HEK293 (cell line): ENCODE measurements at regions not wholly inside any gene's neighbourhood (a gene's known extent, or its start where the extent isn't known, plus 50 kb on each side); places are given as distances from the start of the nearest gene placed in this dataset.

Source experiments
- CTCF ChIA-PET: fragments of 350-600 bp; formaldehyde crosslinking; extraction: SDS; loops from one replicate; lab custom pipeline; 2021; ENCODE audit warnings: antibody characterized with exemption; lab: Yijun Ruan, JAX
- POLR2A ChIA-PET: fragments of 300-600 bp; formaldehyde crosslinking; extraction: SDS; loops from one replicate; lab custom pipeline; 2020; ENCODE audit warnings: antibody characterized with exemption, inconsistent platforms; lab: Yijun Ruan, JAX
- H3K27ac ChIP-seq: fragments of 200-500 bp; sonication (Bioruptor generic); 2 replicates; pipeline ENCODE4 v1.5.1; 2014; ENCODE audit warnings: low read depth, low read length, control low read depth, inconsistent platforms; ENCODE audit errors: extremely low read depth
- H3K36me3 ChIP-seq, 2 experiments: fragments of 200-500 bp in 1 of 2; sonication (Bioruptor generic) in 1 of 2; 1 replicate in 1 of 2; 2 replicates in 1 of 2; pipeline ENCODE4 v1.5.1; 2014 to 2017; ENCODE audit warnings: inconsistent platforms in 2 of 2, low read length in 2 of 2; ENCODE audit not compliant: control insufficient read depth in 2 of 2, insufficient read depth in 1 of 2
- H3K4me1 ChIP-seq: fragments of 200-500 bp; sonication (Bioruptor generic); 2 replicates; pipeline ENCODE4 v1.5.1; 2014; ENCODE audit warnings: mild to moderate bottlenecking, low read length, inconsistent platforms; ENCODE audit not compliant: control insufficient read depth, insufficient read depth
- H3K4me3 ChIP-seq: 2 replicates; pipeline ENCODE4 v1.5.1; 2011; ENCODE audit warnings: low read depth, mild to moderate bottlenecking, control low read depth, low read length, moderate library complexity
- H3K9me3 ChIP-seq: fragments of 200-500 bp; sonication (Bioruptor generic); 2 replicates; pipeline ENCODE4 v1.5.1; 2014; ENCODE audit warnings: low read depth, low read length, inconsistent platforms; ENCODE audit not compliant: control insufficient read depth, insufficient read depth
- GLI2 ChIP-seq: fragments of 450-650 bp; formaldehyde crosslinking; IDR thresholded peaks from 2 replicates; pipeline ENCODE4; 2017; ENCODE audit warnings: missing biosample characterization, missing genetic modification characterization, low read depth, borderline replicate concordance
- KLF16 ChIP-seq: fragments of 450-650 bp; formaldehyde crosslinking; IDR thresholded peaks from 2 replicates; pipeline ENCODE4 v1.5.1; 2017; ENCODE audit warnings: missing biosample characterization, missing genetic modification characterization
- REPIN1 ChIP-seq: fragments of 450-650 bp; formaldehyde crosslinking; IDR thresholded peaks from 2 replicates; pipeline ENCODE4 v1.5.1; 2017; ENCODE audit warnings: missing biosample characterization, missing genetic modification characterization, low read depth
- SALL2 ChIP-seq: fragments of 450-650 bp; formaldehyde crosslinking; IDR thresholded peaks from 2 replicates; pipeline ENCODE4 v1.5.0; 2017; ENCODE audit warnings: missing biosample characterization, mild to moderate bottlenecking, missing genetic modification characterization, borderline replicate concordance
- SP7 ChIP-seq: fragments of 450-650 bp; formaldehyde crosslinking; IDR thresholded peaks from 2 replicates; pipeline ENCODE4 v1.5.1; 2016; ENCODE audit warnings: missing biosample characterization, missing genetic modification characterization
- TRIM28 ChIP-seq: IDR thresholded peaks from 2 replicates; pipeline ENCODE4 v1.6.1; 2011; ENCODE audit warnings: low read length, control low read depth, borderline replicate concordance
- YY1 ChIP-seq: fragments of 450-650 bp; formaldehyde crosslinking; IDR thresholded peaks from 2 replicates; pipeline ENCODE4 v1.5.1; 2018; ENCODE audit warnings: missing biosample characterization, missing genetic modification characterization
- ZBTB1 ChIP-seq: fragments of 450-650 bp; formaldehyde crosslinking; IDR thresholded peaks from 2 replicates; pipeline ENCODE4 v1.5.1; 2016; ENCODE audit warnings: missing biosample characterization, missing genetic modification characterization
- ZBTB20 ChIP-seq: fragments of 450-650 bp; formaldehyde crosslinking; IDR thresholded peaks from 2 replicates; pipeline ENCODE4 v1.5.1; 2016; ENCODE audit warnings: missing biosample characterization, missing genetic modification characterization
- ZFP3 ChIP-seq: fragments of 450-650 bp; formaldehyde crosslinking; IDR thresholded peaks from 2 replicates; pipeline ENCODE4 v1.5.1; 2016; ENCODE audit warnings: low read depth, missing biosample characterization, missing genetic modification characterization
- ZNF202 ChIP-seq: fragments of 450-650 bp; formaldehyde crosslinking; IDR thresholded peaks from 2 replicates; pipeline ENCODE4 v1.5.1; 2016; ENCODE audit warnings: missing biosample characterization, missing genetic modification characterization, borderline replicate concordance
- ZNF221 ChIP-seq: fragments of 450-650 bp; formaldehyde crosslinking; IDR thresholded peaks from 2 replicates; pipeline ENCODE4 v1.5.1; 2017; ENCODE audit warnings: missing biosample characterization, missing genetic modification characterization, borderline replicate concordance
- ZNF266 ChIP-seq: fragments of 450-650 bp; formaldehyde crosslinking; IDR thresholded peaks from 2 replicates; pipeline ENCODE4 v1.5.1; 2016; ENCODE audit warnings: missing biosample characterization, missing genetic modification characterization, low read depth
- ZNF311 ChIP-seq: fragments of 450-650 bp; formaldehyde crosslinking; IDR thresholded peaks from 2 replicates; pipeline ENCODE4 v1.5.1; 2017; ENCODE audit warnings: missing biosample characterization, missing genetic modification characterization, borderline replicate concordance
- ZNF423 ChIP-seq: fragments of 450-650 bp; formaldehyde crosslinking; IDR thresholded peaks from 2 replicates; pipeline ENCODE4 v1.5.1; 2016; ENCODE audit warnings: missing biosample characterization, missing genetic modification characterization
- ZNF544 ChIP-seq: fragments of 450-650 bp; formaldehyde crosslinking; IDR thresholded peaks from 2 replicates; pipeline ENCODE4 v1.5.0; 2017; ENCODE audit warnings: missing biosample characterization, missing genetic modification characterization
- ZNF555 ChIP-seq: fragments of 450-650 bp; formaldehyde crosslinking; conservative IDR thresholded peaks from 2 replicates; pipeline ENCODE4 v1.5.1; 2017; ENCODE audit warnings: missing biosample characterization, mild to moderate bottlenecking, missing genetic modification characterization, inconsistent platforms
- ZNF791 ChIP-seq: fragments of 450-650 bp; formaldehyde crosslinking; IDR thresholded peaks from 2 replicates; pipeline ENCODE4 v1.5.1; 2016; ENCODE audit warnings: missing biosample characterization, missing genetic modification characterization
- ZSCAN16 ChIP-seq: fragments of 450-650 bp; formaldehyde crosslinking; IDR thresholded peaks from 2 replicates; pipeline ENCODE4 v1.5.1; 2016; ENCODE audit warnings: missing biosample characterization, missing genetic modification characterization
- TF ChIP-seq, protein P1 (sequence below): fragments of 450-650 bp; formaldehyde crosslinking; IDR thresholded peaks from 2 replicates; pipeline ENCODE4 v1.5.1; 2016; ENCODE audit warnings: missing biosample characterization, missing genetic modification characterization
- TF ChIP-seq, protein P2 (sequence below): fragments of 450-650 bp; formaldehyde crosslinking; IDR thresholded peaks from 2 replicates; pipeline ENCODE4 v1.5.1; 2017; ENCODE audit warnings: missing biosample characterization, mild to moderate bottlenecking, missing genetic modification characterization, moderate library complexity
- TF ChIP-seq, protein P3 (sequence below): fragments of 450-650 bp; formaldehyde crosslinking; IDR thresholded peaks from 2 replicates; pipeline ENCODE4 v1.5.1; 2016; ENCODE audit warnings: missing biosample characterization, missing genetic modification characterization, borderline replicate concordance
- TF ChIP-seq, protein P4 (sequence below): fragments of 450-650 bp; formaldehyde crosslinking; IDR thresholded peaks from 2 replicates; pipeline ENCODE4 v1.5.1; 2016; ENCODE audit warnings: missing biosample characterization, missing genetic modification characterization

DNA sequence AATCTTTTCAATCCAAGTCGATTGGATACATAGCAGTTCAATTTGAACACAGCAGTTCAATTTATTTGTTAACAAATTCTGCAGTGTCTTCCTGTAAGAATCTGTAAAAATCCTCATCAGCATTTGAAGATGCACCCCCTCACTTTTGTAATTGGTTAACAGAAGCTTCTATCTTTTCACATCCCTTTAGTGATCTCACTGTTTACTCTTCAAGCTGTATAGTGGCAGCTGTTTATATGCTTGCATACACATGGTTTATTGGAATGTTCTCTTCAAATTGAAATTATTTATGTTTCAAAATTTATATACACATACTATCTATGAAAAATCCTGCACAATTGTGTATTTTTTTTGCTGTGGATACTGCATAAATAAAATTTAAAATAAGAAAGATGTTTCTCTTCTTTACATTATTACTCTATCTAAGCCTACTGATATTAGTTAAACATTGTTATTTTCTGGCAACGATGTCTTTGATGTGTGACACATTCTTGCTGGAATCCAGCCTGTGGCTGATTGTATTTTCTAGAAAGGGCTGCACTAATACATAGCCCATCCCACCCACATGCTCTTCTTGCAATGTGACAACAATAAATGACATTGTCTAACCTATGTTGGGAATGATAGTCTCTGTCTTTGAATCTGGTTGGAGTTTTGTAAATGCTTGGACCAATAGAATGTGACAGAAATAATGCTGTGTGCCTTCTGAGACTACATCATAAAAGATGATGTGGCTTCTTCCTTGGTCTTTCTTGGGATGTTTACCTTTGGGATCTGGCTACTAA is 573.0 kb downstream of the CD109 start (continued):
- TF ChIP-seq GLI2, result no peak
- no peak for TF ChIP-seq ZNF311 (tag by site-specific recombination)
- TF ChIP-seq, protein P1, sequence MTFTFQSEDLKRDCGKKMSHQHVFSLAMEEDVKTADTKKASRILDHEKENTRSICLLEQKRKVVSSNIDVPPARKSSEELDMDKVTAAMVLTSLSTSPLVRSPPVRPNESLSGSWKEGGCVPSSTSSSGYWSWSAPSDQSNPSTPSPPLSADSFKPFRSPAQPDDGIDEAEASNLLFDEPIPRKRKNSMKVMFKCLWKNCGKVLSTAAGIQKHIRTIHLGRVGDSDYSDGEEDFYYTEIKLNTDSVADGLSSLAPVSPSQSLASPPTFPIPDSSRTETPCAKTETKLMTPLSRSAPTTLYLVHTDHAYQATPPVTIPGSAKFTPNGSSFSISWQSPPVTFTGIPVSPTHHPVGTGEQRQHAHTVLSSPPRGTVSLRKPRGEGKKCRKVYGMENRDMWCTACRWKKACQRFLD (tag by site-specific recombination), result no peak
- no peak for TF ChIP-seq ZNF544 (tag by site-specific recombination)

DNA sequence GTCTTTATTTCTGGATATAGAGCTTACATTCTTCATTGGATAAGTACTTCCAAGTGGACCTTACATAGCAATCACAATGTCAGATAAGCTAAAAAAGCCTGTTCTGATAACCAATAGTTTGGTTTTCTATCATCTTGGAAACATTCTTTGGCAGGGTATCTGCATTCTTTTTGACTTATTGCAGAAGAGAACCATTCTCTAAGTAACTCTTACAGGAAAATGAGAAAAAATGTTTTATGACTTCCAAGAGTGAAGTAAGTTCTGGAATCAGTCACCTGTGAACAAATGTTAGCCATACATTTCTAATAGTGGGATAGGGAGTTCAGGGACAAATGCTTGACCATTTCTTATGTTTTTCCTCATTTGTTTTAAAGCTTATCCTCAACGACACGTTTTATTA is 564.0 kb downstream of the CD109 start:
- CTCF ChIA-PET, result no interaction called here
- no peaks in the 10 kb centered on the region for H3K9me3 ChIP-seq

DNA sequence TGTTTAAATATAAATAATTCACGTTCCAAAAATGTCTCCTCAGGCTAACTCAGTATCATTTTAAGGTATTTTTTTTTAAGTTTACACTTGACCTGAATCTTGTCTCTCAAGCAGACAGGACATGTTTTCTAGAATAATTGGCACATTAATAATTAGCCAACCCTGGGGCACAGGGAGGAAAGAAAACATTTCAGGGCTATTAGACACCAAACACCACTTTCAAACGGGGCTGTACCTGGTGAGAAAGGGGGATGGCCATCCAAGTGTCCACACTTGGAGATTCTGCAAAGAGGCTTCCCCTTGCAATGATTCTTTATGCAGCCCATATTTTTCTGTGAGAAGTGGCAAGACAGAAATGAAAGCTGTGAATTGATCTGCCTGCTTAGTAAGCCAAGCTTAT is 560.8 kb downstream of the CD109 start:
- H3K36me3 ChIP-seq, result no peaks in the 10 kb centered on the region
- POLR2A ChIA-PET, result no interaction called here
- no peaks in the 10 kb centered on the region for H3K4me1 ChIP-seq
- no peak overlapping the region for H3K4me3 ChIP-seq
- no peak overlapping the region for H3K27ac ChIP-seq
- no peak for TF ChIP-seq KLF16 (tag by site-specific recombination)
- no peak for TF ChIP-seq ZNF791 (tag by site-specific recombination)
- TF ChIP-seq, protein P2, sequence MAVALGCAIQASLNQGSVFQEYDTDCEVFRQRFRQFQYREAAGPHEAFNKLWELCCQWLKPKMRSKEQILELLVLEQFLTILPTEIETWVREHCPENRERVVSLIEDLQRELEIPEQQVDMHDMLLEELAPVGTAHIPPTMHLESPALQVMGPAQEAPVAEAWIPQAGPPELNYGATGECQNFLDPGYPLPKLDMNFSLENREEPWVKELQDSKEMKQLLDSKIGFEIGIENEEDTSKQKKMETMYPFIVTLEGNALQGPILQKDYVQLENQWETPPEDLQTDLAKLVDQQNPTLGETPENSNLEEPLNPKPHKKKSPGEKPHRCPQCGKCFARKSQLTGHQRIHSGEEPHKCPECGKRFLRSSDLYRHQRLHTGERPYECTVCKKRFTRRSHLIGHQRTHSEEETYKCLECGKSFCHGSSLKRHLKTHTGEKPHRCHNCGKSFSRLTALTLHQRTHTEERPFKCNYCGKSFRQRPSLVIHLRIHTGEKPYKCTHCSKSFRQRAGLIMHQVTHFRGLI (tag by site-specific recombination), result no peak
- CTCF ChIA-PET, result no interaction called here
- no peaks in the 10 kb centered on the region for H3K9me3 ChIP-seq

More for the DNA sequence above, 564.0 kb downstream of the CD109 start:
- Histone ChIP-seq H3K36me3 (no peaks in the 10 kb centered on the region), H3K4me3 (no peak overlapping the region), H3K4me1 (no peaks in the 10 kb centered on the region), H3K27ac (no peak overlapping the region)
- POLR2A ChIA-PET, result no interaction called here
- TF ChIP-seq ZSCAN16 (tag by site-specific recombination), result no peak
- no peak for TF ChIP-seq SALL2 (tag by site-specific recombination)
- TF ChIP-seq TRIM28, result no peak
- no peak for TF ChIP-seq ZNF202 (tag by site-specific recombination)
- TF ChIP-seq ZNF423 (tag by site-specific recombination), result no peak
- no peak for TF ChIP-seq KLF16 (tag by site-specific recombination)
- TF ChIP-seq ZBTB1 (tag by site-specific recombination), result no peak
- TF ChIP-seq ZBTB20, result no peak
- TF ChIP-seq, protein P1 (tag by site-specific recombination), result no peak
- no peak for TF ChIP-seq ZNF266
- TF ChIP-seq, protein P3, sequence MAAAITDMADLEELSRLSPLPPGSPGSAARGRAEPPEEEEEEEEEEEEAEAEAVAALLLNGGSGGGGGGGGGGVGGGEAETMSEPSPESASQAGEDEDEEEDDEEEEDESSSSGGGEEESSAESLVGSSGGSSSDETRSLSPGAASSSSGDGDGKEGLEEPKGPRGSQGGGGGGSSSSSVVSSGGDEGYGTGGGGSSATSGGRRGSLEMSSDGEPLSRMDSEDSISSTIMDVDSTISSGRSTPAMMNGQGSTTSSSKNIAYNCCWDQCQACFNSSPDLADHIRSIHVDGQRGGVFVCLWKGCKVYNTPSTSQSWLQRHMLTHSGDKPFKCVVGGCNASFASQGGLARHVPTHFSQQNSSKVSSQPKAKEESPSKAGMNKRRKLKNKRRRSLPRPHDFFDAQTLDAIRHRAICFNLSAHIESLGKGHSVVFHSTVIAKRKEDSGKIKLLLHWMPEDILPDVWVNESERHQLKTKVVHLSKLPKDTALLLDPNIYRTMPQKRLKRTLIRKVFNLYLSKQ, result no peak
- no peak for TF ChIP-seq ZNF555 (tag by site-specific recombination)
- TF ChIP-seq SP7 (tag by site-specific recombination), result no peak
- no peak for TF ChIP-seq YY1
- no peak for TF ChIP-seq ZFP3
- TF ChIP-seq REPIN1 (tag by site-specific recombination), result no peak
- TF ChIP-seq ZNF221 (tag by site-specific recombination), result no peak
- TF ChIP-seq, protein P4, sequence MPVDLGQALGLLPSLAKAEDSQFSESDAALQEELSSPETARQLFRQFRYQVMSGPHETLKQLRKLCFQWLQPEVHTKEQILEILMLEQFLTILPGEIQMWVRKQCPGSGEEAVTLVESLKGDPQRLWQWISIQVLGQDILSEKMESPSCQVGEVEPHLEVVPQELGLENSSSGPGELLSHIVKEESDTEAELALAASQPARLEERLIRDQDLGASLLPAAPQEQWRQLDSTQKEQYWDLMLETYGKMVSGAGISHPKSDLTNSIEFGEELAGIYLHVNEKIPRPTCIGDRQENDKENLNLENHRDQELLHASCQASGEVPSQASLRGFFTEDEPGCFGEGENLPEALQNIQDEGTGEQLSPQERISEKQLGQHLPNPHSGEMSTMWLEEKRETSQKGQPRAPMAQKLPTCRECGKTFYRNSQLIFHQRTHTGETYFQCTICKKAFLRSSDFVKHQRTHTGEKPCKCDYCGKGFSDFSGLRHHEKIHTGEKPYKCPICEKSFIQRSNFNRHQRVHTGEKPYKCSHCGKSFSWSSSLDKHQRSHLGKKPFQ (tag by site-specific recombination), result no peak
